Ishikawa (cell line): ENCODE measurements at regions not wholly inside any gene's neighbourhood (a gene's known extent, or its start where the extent isn't known, plus 50 kb on each side); places are given as distances from the start of the nearest gene placed in this dataset.

Source experiments
- CEBPB ChIP-seq: IDR thresholded peaks from 2 replicates; pipeline ENCODE4 v1.6.1; 2012
- CREB1 ChIP-seq: IDR thresholded peaks from 2 replicates; pipeline ENCODE4 v1.6.1; 2012; ENCODE audit warnings: low read depth
- EGR1 ChIP-seq: IDR thresholded peaks from 2 replicates; pipeline ENCODE4 v1.6.1; 2012
- EP300 ChIP-seq: IDR thresholded peaks from 2 replicates; pipeline ENCODE4 v1.6.1; 2012; ENCODE audit warnings: borderline replicate concordance
- FOXM1 ChIP-seq: IDR thresholded peaks from 2 replicates; pipeline ENCODE4 v1.6.1; 2012; ENCODE audit warnings: low read depth, borderline replicate concordance
- NFIC ChIP-seq: IDR thresholded peaks from 2 replicates; pipeline ENCODE4 v1.6.1; 2012
- RAD21 ChIP-seq: IDR thresholded peaks from 2 replicates; pipeline ENCODE4 v1.6.1; 2012; ENCODE audit warnings: low read depth
- REST ChIP-seq: IDR thresholded peaks from 2 replicates; pipeline ENCODE4 v1.6.1; 2012; ENCODE audit warnings: low read depth, mild to moderate bottlenecking
- TAF1 ChIP-seq: IDR thresholded peaks from 2 replicates; pipeline ENCODE4 v1.6.1; 2012; ENCODE audit warnings: low read depth, mild to moderate bottlenecking
- TCF12 ChIP-seq: IDR thresholded peaks from 2 replicates; pipeline ENCODE4 v1.6.1; 2012; ENCODE audit warnings: low read depth
- TEAD4 ChIP-seq: IDR thresholded peaks from 2 replicates; pipeline ENCODE4 v1.6.1; 2012
- USF1 ChIP-seq: IDR thresholded peaks from 2 replicates; pipeline ENCODE4 v1.6.1; 2012
- YY1 ChIP-seq: IDR thresholded peaks from 2 replicates; pipeline ENCODE4 v1.6.1; 2012; ENCODE audit warnings: low read depth
- ZBTB7A ChIP-seq: IDR thresholded peaks from 2 replicates; pipeline ENCODE4 v1.6.1; 2012; ENCODE audit warnings: low read depth
- TF ChIP-seq, protein P1 (sequence below): IDR thresholded peaks from 2 replicates; pipeline ENCODE4 v1.6.1; 2012

DNA sequence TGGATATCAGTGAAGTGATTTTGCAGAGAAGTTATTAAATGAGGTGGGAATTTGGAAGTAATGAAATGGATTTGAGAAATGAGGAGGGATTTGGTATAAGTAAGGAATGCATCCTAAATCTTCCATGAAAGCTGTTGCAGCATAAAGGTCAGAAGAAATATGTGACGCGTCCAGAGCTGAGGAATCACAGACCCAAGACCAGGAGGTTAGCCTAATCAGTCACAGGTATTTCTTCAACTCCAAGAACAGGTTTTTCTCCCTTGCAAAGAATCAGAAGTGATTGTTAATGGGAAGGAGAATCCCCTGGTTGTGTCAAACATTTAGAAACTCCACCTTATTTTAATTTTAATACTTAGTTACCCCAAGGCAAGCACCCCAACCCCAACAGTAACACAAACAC, 253.2 kb downstream of the MEX3B start:
- TF ChIP-seq REST: no peak
- no peak for TF ChIP-seq NFIC

- TF ChIP-seq TAF1 (no peak), EGR1 (no peak), REST (no peak), RAD21 (no peak), EP300 (no peak), FOXM1 (no peak), CREB1 (no peak), USF1 (no peak), NFIC (no peak), CEBPB (no peak), ZBTB7A (no peak), TCF12 (no peak), YY1 (no peak), TEAD4 (no peak)
- TF ChIP-seq, protein P1, sequence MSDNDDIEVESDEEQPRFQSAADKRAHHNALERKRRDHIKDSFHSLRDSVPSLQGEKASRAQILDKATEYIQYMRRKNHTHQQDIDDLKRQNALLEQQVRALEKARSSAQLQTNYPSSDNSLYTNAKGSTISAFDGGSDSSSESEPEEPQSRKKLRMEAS: no peak
Measured at GRCh38 chr15:81789403-81789802, 256.4 kb downstream of the MEX3B start.

GRCh38 chr15:81786776-81787175, 259.0 kb downstream of the MEX3B start:
- TF ChIP-seq ZBTB7A (no peak), CEBPB (no peak), FOXM1 (no peak), CREB1 (no peak), EP300 (no peak), NFIC (no peak), TEAD4 (no peak), YY1 (no peak), EGR1 (no peak), USF1 (no peak), TCF12 (no peak), TAF1 (no peak), REST (no peak), RAD21 (no peak)
- TF ChIP-seq, protein P1: no peak

- no peak for TF ChIP-seq ZBTB7A
- no peak for TF ChIP-seq TEAD4
- no peak for TF ChIP-seq FOXM1
- TF ChIP-seq RAD21: no peak
- no peak for TF ChIP-seq CEBPB
- no peak for TF ChIP-seq NFIC
- no peak for TF ChIP-seq TCF12
- TF ChIP-seq, protein P1: no peak
- no peak for TF ChIP-seq TAF1
- no peak for TF ChIP-seq USF1
- TF ChIP-seq EP300: no peak
- no peak for TF ChIP-seq REST
- no peak for TF ChIP-seq CREB1
Measured at GRCh38 chr15:81785679-81786078, 260.1 kb downstream of the MEX3B start.
